HepG2 (cell line): ENCODE measurements at regions not wholly inside any gene's neighbourhood (a gene's known extent, or its start where the extent isn't known, plus 50 kb on each side); places are given as distances from the start of the nearest gene placed in this dataset.
"Not testable (repeated sequence)": the region's sequence is repeated elsewhere in the genome, so short reads cannot be mapped to it uniquely, and the experiment has no call there.

ENCODE experiments used
- ATAC-seq: fragments of 200-7000 bp; cut with Tn5 transposase; 3 replicates; pipeline ENCODE4 v1.9.1; 2020; ENCODE audit warnings: mild to moderate bottlenecking, moderate library complexity
- BruUV-seq: library from RNA; stranded (reverse); fragments of 400-500 nt; replicated peaks from 2 replicates; lab custom pipeline; 2021; lab: Mats Ljungman, UMichigan
- CTCF ChIA-PET: fragments of 300-600 bp; formaldehyde crosslinking; extraction: SDS; loops from one replicate; lab custom pipeline; 2021; ENCODE audit warnings: low total read pairs, inconsistent platforms, low intra/inter-chr PET ratio; lab: Yijun Ruan, JAX
- POLR2A ChIA-PET: fragments of 350-600 bp; sonication (Branson Sonifier 250); formaldehyde crosslinking; loops from one replicate; lab custom pipeline; 2020; ENCODE audit warnings: antibody characterized with exemption, inconsistent platforms; lab: Yijun Ruan, JAX
- DNase-seq: peaks from one replicate; pipeline ENCODE4 v3.0.0-alpha.2; 2015; ENCODE audit warnings: low spot score
- FAIRE-seq: peaks from 3 replicates; lab custom pipeline; 2011; peaks lifted over from hg19 to GRCh38; lab: Jason Lieb, UNC
- H2AFZ ChIP-seq: one replicate; pipeline ENCODE4 v1.6.1; 2011; ENCODE audit warnings: low read length, inconsistent platforms
- H3K27ac ChIP-seq: fragments of 300-600 bp; 3 replicates; pipeline ENCODE4 v1.8.0; 2011; ENCODE audit warnings: mixed run types, mild to moderate bottlenecking, mixed read lengths, low read length, inconsistent platforms; ENCODE audit not compliant: insufficient read depth; ENCODE audit errors: extremely low read length
- H3K27me3 ChIP-seq, 2 experiments: fragments of 200-600 bp in 1 of 2; 2 replicates in 1 of 2; 3 replicates in 1 of 2; pipeline versions ENCODE4 v1.6.0 to v1.8.0; 2011; ENCODE audit warnings: low read length in 2 of 2, mild to moderate bottlenecking in 2 of 2, moderate library complexity in 2 of 2, inconsistent platforms in 1 of 2; ENCODE audit not compliant: insufficient read depth in 2 of 2, control insufficient read depth in 1 of 2
- H3K36me3 ChIP-seq, 2 experiments: fragments of 200-600 bp in 1 of 2; replicated peaks in 1 of 2; 2 replicates in 1 of 2; 3 replicates in 1 of 2; pipeline versions ENCODE4 v1.5.1 to v1.8.0; 2011; ENCODE audit warnings: low read length in 2 of 2, inconsistent platforms in 1 of 2; ENCODE audit not compliant: insufficient read depth in 2 of 2, control insufficient read depth in 1 of 2
- H3K4me1 ChIP-seq: 2 replicates; pipeline ENCODE4 v1.5.1; 2012; ENCODE audit warnings: low read length, inconsistent platforms; ENCODE audit not compliant: insufficient read depth
- H3K4me2 ChIP-seq: 2 replicates; pipeline ENCODE4 v1.6.0; 2011; ENCODE audit warnings: low read depth, low read length, inconsistent platforms
- H3K4me3 ChIP-seq, 3 experiments: fragments of 200-600 bp in 1 of 3; sonication (generic), shearing (Covaris generic) in 1 of 3; replicated peaks in 1 of 3; 2 replicates each; pipeline ENCODE4 v1.5.1; 2011 to 2016; ENCODE audit warnings: low read length in 3 of 3, inconsistent platforms in 2 of 3, low read depth in 2 of 3, mild to moderate bottlenecking in 2 of 3, control low read depth in 1 of 3, mixed read lengths in 1 of 3; ENCODE audit not compliant: insufficient read depth in 1 of 3
- H3K79me2 ChIP-seq: one replicate; pipeline ENCODE4 v1.6.1; 2011; ENCODE audit warnings: low read length, inconsistent platforms; ENCODE audit not compliant: insufficient read depth
- H3K9ac ChIP-seq: 2 replicates; pipeline ENCODE4 v1.6.0; 2011; ENCODE audit warnings: mild to moderate bottlenecking, low read depth, low read length, inconsistent platforms; ENCODE audit not compliant: insufficient read depth
- H3K9me3 ChIP-seq: 2 replicates; pipeline ENCODE4 v1.5.1; 2012; ENCODE audit warnings: mild to moderate bottlenecking, low read length
- H4K20me1 ChIP-seq: 2 replicates; pipeline ENCODE4 v1.6.0; 2011; ENCODE audit warnings: inconsistent platforms, mild to moderate bottlenecking, low read length, moderate library complexity; ENCODE audit not compliant: insufficient read depth
- RAD51 ChIP-seq: fragments of 450-650 bp; IDR thresholded peaks from 2 replicates; pipeline ENCODE4 v1.6.1; 2016; ENCODE audit warnings: borderline replicate concordance
- WGBS: methylation state at CpG from one replicate; pipeline ENCODE4 v1.1.6; 2017; ENCODE audit warnings: low lambda C conversion rate; 5-methylcytosine and 5-hydroxymethylcytosine counted together
- in situ Hi-C: cut with HindIII; loops from 2 replicates; pipeline ENCODE4 v1.10.0; 2017; ENCODE audit warnings: low pct_unique_long_range_greater_than_20kb; ENCODE audit not compliant: extremely low pct_ligation_motif_present
- intact Hi-C: fragments of 100-400 bp; cut with micrococcal nuclease; formaldehyde crosslinking; loops from one replicate; pipeline ENCODE4 v1.10.0; 2022; ENCODE audit not compliant: unreplicated experiment

GRCh38 chr20:29570126-29570525, 1687.3 kb upstream of the DEFB115 start:
- intact Hi-C loops, in situ Hi-C loops, POLR2A ChIA-PET, ATAC-seq, H3K36me3 ChIP-seq, H3K79me2 ChIP-seq, H3K27ac ChIP-seq, H3K4me1 ChIP-seq, FAIRE-seq, DNase-seq, H3K27me3 ChIP-seq, H3K4me3 ChIP-seq, H2AFZ ChIP-seq, BruUV-seq, H3K9me3 ChIP-seq, H4K20me1 ChIP-seq, H3K9ac ChIP-seq, CTCF ChIA-PET, H3K4me2 ChIP-seq: not testable (repeated sequence)
- WGBS, result 12% methylated on average over 3 of the region's 5 CpGs

- POLR2A ChIA-PET, H3K4me1 ChIP-seq, H3K79me2 ChIP-seq, H3K9ac ChIP-seq, FAIRE-seq, H3K9me3 ChIP-seq, BruUV-seq, H3K36me3 ChIP-seq, H2AFZ ChIP-seq, intact Hi-C loops, H3K4me2 ChIP-seq, H3K27me3 ChIP-seq, CTCF ChIA-PET, H3K4me3 ChIP-seq, H4K20me1 ChIP-seq, ATAC-seq, in situ Hi-C loops, DNase-seq, H3K27ac ChIP-seq: not testable (repeated sequence)
- WGBS, result 1% methylated on average over 2 of the region's 2 CpGs
- TF ChIP-seq RAD51, result peak; percentile 71
Measured at GRCh38 chr20:29589530-29589929, 1667.9 kb upstream of the DEFB115 start.

- H4K20me1 ChIP-seq, H3K9ac ChIP-seq, H2AFZ ChIP-seq, H3K79me2 ChIP-seq, POLR2A ChIA-PET, DNase-seq, H3K4me2 ChIP-seq, FAIRE-seq, intact Hi-C loops, CTCF ChIA-PET, BruUV-seq, H3K27ac ChIP-seq, H3K4me3 ChIP-seq, H3K4me1 ChIP-seq, ATAC-seq, H3K9me3 ChIP-seq, H3K27me3 ChIP-seq, in situ Hi-C loops, H3K36me3 ChIP-seq: not testable (repeated sequence)
- WGBS, result 2% methylated on average over 1 of the region's 1 CpG
Measured at GRCh38 chr20:29604163-29604562, 1653.3 kb upstream of the DEFB115 start.

- POLR2A ChIA-PET, in situ Hi-C loops, H2AFZ ChIP-seq, H3K27ac ChIP-seq, DNase-seq, H3K9me3 ChIP-seq, H3K4me2 ChIP-seq, H3K79me2 ChIP-seq, H3K4me1 ChIP-seq, H3K36me3 ChIP-seq, intact Hi-C loops, CTCF ChIA-PET, H3K9ac ChIP-seq, ATAC-seq, BruUV-seq, H4K20me1 ChIP-seq, H3K4me3 ChIP-seq, H3K27me3 ChIP-seq, FAIRE-seq: not testable (repeated sequence)
- WGBS, result 1% methylated on average over 3 of the region's 3 CpGs
Measured at GRCh38 chr20:29606171-29606570, 1651.3 kb upstream of the DEFB115 start.
